GM18507 (cell line): ENCODE measurements at regions not wholly inside any gene's neighbourhood (a gene's known extent, or its start where the extent isn't known, plus 50 kb on each side); places are given as distances from the start of the nearest gene placed in this dataset.

ENCODE experiments used
- DNase-seq: peaks from one replicate; pipeline ENCODE4 v3.0.0; 2011; ENCODE audit warnings: low read depth; ENCODE audit not compliant: insufficient read length; ENCODE audit errors: extremely low spot score
- FAIRE-seq: peaks from 2 replicates; lab custom pipeline; 2011; peaks lifted over from hg19 to GRCh38; lab: Jason Lieb, UNC

GRCh38 chr6:47093169-47093568, 51.0 kb upstream of the ADGRF1 start:
- DNase-seq: no peak

DNA sequence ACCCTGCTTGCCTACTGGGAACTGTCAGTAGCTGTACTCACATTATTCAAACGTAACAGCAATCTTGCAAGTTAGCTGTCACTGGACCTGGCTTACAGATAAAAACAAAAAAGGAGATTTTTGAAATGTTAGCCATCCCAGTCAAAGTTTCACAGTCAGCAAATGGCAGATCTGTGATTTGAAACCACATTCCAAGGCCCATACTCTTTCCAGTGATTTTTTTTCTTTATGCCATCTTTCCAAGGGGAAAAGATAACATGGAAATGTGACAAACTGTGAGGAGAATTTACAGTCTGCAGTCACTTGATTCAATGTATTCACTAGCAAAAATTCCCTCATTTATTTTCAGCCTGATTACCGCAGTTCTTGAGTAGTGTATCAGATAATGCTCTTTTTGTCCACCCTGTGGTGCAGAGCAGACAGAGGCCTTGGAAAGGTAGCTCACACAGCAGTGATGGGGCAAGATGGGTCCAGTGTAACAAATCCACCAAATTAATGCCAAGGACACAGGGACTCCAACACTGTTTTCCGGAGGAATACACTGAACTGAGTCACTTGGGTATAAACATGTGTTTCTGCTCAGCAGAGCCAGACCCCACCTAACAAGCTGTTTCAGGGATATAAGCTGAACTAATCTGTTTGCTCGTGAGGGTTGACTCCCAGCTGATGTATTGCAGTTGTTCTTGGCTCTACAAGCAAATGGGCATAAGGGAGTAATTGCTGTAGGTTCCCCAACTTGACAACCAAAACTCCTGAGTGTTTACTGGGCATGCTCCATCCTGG, 49.9 kb upstream of the ADGRF1 start:
- FAIRE-seq (no peak), DNase-seq (no peak)

More at GRCh38 chr6:47093169-47093568, 51.0 kb upstream of the ADGRF1 start:
- no peak for FAIRE-seq
